ENCODE measurements at regions not wholly inside any gene's neighbourhood (a gene's known extent, or its start where the extent isn't known, plus 50 kb on each side); places are given as distances from the start of the nearest gene placed in this dataset.

GRCh38 chr3:80970292-80970691, 791.2 kb downstream of the GBE1 start:
- ChIA-PET CTCF (ENCODE audit: unreplicated experiment) (no interaction called here), POLR2A (interaction anchor here (1.4 kb wide), 1 partner anchor 12 kb away, joined by 3 read pairs; no protein-coding TSS in a partner anchor)
- no peaks in the 10 kb centered on the region for H3K4me1 ChIP-seq (ENCODE audit: insufficient read depth, low read length, poor library complexity, severe bottlenecking)
- H3K27ac ChIP-seq (ENCODE audit: low read depth, low read length, poor library complexity, severe bottlenecking): no peak overlapping the region
- H3K4me3 ChIP-seq (ENCODE audit: low read depth, low read length, poor library complexity, severe bottlenecking): no peak overlapping the region
- DNase-seq (ENCODE audit: low spot score): no peak
- intact Hi-C loops (cut with micrococcal nuclease; ENCODE audit: unreplicated experiment): no loop called here
- H2AFZ ChIP-seq (ENCODE audit: low read length): no peak overlapping the region
- no peak for TF ChIP-seq CTCF (conservative IDR thresholded peaks at IDR 0.05; ENCODE audit: low read length)
- TF ChIP-seq EZH2phosphoT487 (IDR thresholded peaks at IDR 0.05; ENCODE audit: borderline replicate concordance, low read depth, low read length): no peak
- H3K9me2 ChIP-seq (ENCODE audit: insufficient read depth, low read length): no peaks in the 10 kb centered on the region
- no peaks in the 10 kb centered on the region for H3K79me2 ChIP-seq (ENCODE audit: insufficient read depth, low read depth, low read length)
- no peaks in the 10 kb centered on the region for H4K20me1 ChIP-seq (ENCODE audit: insufficient read depth, low read length)
- no peaks in the 10 kb centered on the region for H3K36me3 ChIP-seq (ENCODE audit: insufficient read depth, low read length)
- no peaks in the 10 kb centered on the region for H3K9me3 ChIP-seq (ENCODE audit: low read length)
- H3K4me2 ChIP-seq (ENCODE audit: low read length): no peak overlapping the region
- BruUV-seq (replicated peaks): no TSS peak

GRCh38 chr3:80929576-80929975, 831.9 kb downstream of the GBE1 start:
- BruUV-seq (replicated peaks): no TSS peak
- Histone ChIP-seq H3K36me3 (ENCODE audit: insufficient read depth, low read length) (no peaks in the 10 kb centered on the region), H3K9me2 (ENCODE audit: insufficient read depth, low read length) (no peaks in the 10 kb centered on the region), H2AFZ (ENCODE audit: low read length) (no peak overlapping the region), H3K27ac (ENCODE audit: low read depth, low read length, poor library complexity, severe bottlenecking) (no peak overlapping the region), H3K4me2 (ENCODE audit: low read length) (no peak overlapping the region), H3K9me3 (ENCODE audit: low read length) (no peaks in the 10 kb centered on the region), H3K79me2 (ENCODE audit: insufficient read depth, low read depth, low read length) (no peaks in the 10 kb centered on the region), H4K20me1 (ENCODE audit: insufficient read depth, low read length) (no peaks in the 10 kb centered on the region), H3K4me1 (ENCODE audit: insufficient read depth, low read length, poor library complexity, severe bottlenecking) (no peaks in the 10 kb centered on the region), H3K4me3 (ENCODE audit: low read depth, low read length, poor library complexity, severe bottlenecking) (no peak overlapping the region)
- ChIA-PET CTCF (ENCODE audit: unreplicated experiment) (no interaction called here), POLR2A (no interaction called here)
- no peak for DNase-seq (ENCODE audit: low spot score)
- intact Hi-C loops (cut with micrococcal nuclease; ENCODE audit: unreplicated experiment): no loop called here
- TF ChIP-seq EZH2phosphoT487 (IDR thresholded peaks at IDR 0.05; ENCODE audit: borderline replicate concordance, low read depth, low read length): no peak
- TF ChIP-seq CTCF (conservative IDR thresholded peaks at IDR 0.05; ENCODE audit: low read length): no peak

GRCh38 chr3:80914854-80915253, 846.6 kb downstream of the GBE1 start:
- H3K9me3 ChIP-seq (ENCODE audit: low read length): no peaks in the 10 kb centered on the region
- no peaks in the 10 kb centered on the region for H3K4me1 ChIP-seq (ENCODE audit: insufficient read depth, low read length, poor library complexity, severe bottlenecking)
- no TSS peak for BruUV-seq (replicated peaks)
- ChIA-PET CTCF (ENCODE audit: unreplicated experiment) (no interaction called here), POLR2A (no interaction called here)
- no peak overlapping the region for H3K4me3 ChIP-seq (ENCODE audit: low read depth, low read length, poor library complexity, severe bottlenecking)
- intact Hi-C loops (cut with micrococcal nuclease; ENCODE audit: unreplicated experiment): no loop called here
- H2AFZ ChIP-seq (ENCODE audit: low read length): no peak overlapping the region
- no peaks in the 10 kb centered on the region for H4K20me1 ChIP-seq (ENCODE audit: insufficient read depth, low read length)
- no peak overlapping the region for H3K4me2 ChIP-seq (ENCODE audit: low read length)
- H3K9me2 ChIP-seq (ENCODE audit: insufficient read depth, low read length): no peaks in the 10 kb centered on the region
- no peaks in the 10 kb centered on the region for H3K36me3 ChIP-seq (ENCODE audit: insufficient read depth, low read length)
- H3K27ac ChIP-seq (ENCODE audit: low read depth, low read length, poor library complexity, severe bottlenecking): no peak overlapping the region
- no peak for DNase-seq (ENCODE audit: low spot score)
- TF ChIP-seq EZH2phosphoT487 (IDR thresholded peaks at IDR 0.05; ENCODE audit: borderline replicate concordance, low read depth, low read length): no peak
- no peak for TF ChIP-seq CTCF (conservative IDR thresholded peaks at IDR 0.05; ENCODE audit: low read length)
- H3K79me2 ChIP-seq (ENCODE audit: insufficient read depth, low read depth, low read length): no peaks in the 10 kb centered on the region
